ENCODE measurements at regions not wholly inside any gene's neighbourhood (a gene's known extent, or its start where the extent isn't known, plus 50 kb on each side); places are given as distances from the start of the nearest gene placed in this dataset.
"Not testable (repeated sequence)": the region's sequence is repeated elsewhere in the genome, so short reads cannot be mapped to it uniquely, and the experiment has no call there.

DNA sequence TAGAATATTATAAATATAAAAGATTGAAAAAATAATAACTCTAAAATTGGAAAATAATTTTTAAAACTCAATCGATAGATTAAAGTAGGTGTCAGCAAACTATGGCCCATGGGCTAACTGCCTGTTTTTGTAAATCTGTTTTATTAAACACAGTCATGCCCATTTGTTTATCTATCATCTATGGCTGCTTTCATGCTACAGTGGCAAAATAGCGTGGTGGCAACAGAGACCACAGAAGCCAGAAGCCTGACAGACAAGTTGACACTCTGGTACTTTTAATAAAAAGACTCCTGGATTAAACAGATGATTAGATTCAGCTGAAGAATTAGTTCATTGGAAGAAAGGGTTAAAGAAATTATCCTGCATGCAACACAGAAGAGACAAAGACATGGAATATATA lies 400.7 kb upstream of the RORB start:
- H3K36me3 Mint-ChIP-seq, result no peaks in the 10 kb centered on the region
- H3K4me3 Mint-ChIP-seq, result no peak overlapping the region
- no peaks in the 10 kb centered on the region for H3K9me3 Mint-ChIP-seq
- no peaks in the 10 kb centered on the region for H3K4me1 Mint-ChIP-seq
- no peak for DNase-seq (ENCODE audit: low spot score in 2 of 2, unreplicated experiment in 2 of 2)
- TF ChIP-seq, protein P1, sequence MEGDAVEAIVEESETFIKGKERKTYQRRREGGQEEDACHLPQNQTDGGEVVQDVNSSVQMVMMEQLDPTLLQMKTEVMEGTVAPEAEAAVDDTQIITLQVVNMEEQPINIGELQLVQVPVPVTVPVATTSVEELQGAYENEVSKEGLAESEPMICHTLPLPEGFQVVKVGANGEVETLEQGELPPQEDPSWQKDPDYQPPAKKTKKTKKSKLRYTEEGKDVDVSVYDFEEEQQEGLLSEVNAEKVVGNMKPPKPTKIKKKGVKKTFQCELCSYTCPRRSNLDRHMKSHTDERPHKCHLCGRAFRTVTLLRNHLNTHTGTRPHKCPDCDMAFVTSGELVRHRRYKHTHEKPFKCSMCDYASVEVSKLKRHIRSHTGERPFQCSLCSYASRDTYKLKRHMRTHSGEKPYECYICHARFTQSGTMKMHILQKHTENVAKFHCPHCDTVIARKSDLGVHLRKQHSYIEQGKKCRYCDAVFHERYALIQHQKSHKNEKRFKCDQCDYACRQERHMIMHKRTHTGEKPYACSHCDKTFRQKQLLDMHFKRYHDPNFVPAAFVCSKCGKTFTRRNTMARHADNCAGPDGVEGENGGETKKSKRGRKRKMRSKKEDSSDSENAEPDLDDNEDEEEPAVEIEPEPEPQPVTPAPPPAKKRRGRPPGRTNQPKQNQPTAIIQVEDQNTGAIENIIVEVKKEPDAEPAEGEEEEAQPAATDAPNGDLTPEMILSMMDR (IDR thresholded peaks at IDR 0.05; ENCODE audit: unreplicated experiment), result no peak
- no peak overlapping the region for H3K27ac Mint-ChIP-seq
- H3K27me3 Mint-ChIP-seq (ENCODE audit: low read depth), result no peaks in the 10 kb centered on the region

DNA sequence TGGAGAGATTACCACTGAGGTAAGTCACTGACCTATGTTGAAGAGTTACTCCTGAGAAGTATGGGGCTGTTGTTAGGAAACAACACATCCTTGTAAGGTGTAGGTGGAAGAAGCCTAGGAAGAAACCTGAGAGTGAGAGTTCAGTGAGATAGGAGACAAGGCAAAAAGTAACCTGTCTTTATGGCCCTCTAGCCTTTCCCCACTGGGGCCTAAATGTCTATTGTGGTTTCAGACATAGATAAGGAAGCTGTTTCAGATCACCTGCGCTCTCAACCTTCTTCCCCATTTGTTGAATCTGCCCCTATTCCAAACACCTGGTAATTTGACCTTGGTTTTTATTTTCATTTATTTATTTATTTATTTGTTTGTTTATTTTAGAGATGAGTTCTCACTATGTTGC lies 397.1 kb upstream of the RORB start:
- Mint-ChIP-seq H3K4me1 (no peaks in the 10 kb centered on the region), H3K36me3 (no peaks in the 10 kb centered on the region), H3K27me3 (ENCODE audit: low read depth) (no peaks in the 10 kb centered on the region), H3K9me3 (peaks cover 8% of the 10 kb centered on the region), H3K4me3 (no peak overlapping the region), H3K27ac (no peak overlapping the region)
- DNase-seq (ENCODE audit: low spot score in 2 of 2, unreplicated experiment in 2 of 2), result no peak
- TF ChIP-seq, protein P1 (IDR thresholded peaks at IDR 0.05; ENCODE audit: unreplicated experiment), result no peak

DNA sequence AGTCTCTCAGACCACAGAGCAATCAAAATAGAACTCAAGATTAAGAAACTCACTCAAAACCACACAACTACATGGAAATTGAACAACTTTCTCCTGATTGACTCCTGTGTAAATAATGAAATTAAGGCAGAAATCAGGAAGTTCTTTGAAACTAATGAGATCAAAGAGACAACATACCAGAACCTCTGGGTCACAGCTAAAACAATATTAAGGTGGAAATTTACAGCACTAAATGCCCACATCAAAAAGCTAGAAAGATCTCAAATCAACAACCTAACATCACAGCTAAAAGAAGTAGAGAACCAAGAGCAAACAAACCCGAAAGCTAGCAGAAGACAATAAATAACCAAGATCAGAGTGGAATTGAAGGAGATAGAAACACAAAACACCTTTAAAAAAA lies 395.0 kb upstream of the RORB start:
- not testable (repeated sequence) for H3K9me3 Mint-ChIP-seq; H3K27ac Mint-ChIP-seq; H3K36me3 Mint-ChIP-seq; H3K4me1 Mint-ChIP-seq; H3K4me3 Mint-ChIP-seq; DNase-seq (ENCODE audit: low spot score in 2 of 2, unreplicated experiment in 2 of 2); H3K27me3 Mint-ChIP-seq (ENCODE audit: low read depth)

DNA sequence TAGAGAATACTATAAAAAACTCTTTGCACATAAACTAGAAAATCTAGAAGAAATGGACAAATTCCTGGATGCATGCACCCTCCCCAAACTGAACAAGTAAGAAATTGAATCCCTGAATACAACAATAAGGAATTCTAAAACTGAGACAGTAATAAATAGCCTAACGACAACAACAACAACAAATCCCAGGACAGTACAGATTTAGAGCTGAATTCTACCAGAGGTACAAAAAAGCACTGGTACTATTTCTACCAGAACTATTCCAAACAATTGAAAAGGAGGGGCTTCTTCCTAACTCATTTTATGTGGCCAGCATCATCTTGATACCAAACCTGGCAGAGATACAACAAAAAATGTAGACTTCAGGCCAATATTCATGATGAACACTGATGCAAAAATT lies 394.4 kb upstream of the RORB start:
- no peaks in the 10 kb centered on the region for H3K27me3 Mint-ChIP-seq (ENCODE audit: low read depth)
- no peak overlapping the region for H3K4me3 Mint-ChIP-seq
- H3K27ac Mint-ChIP-seq, result no peak overlapping the region
- peaks cover 8% of the 10 kb centered on the region for H3K9me3 Mint-ChIP-seq
- H3K4me1 Mint-ChIP-seq, result no peaks in the 10 kb centered on the region
- no peaks in the 10 kb centered on the region for H3K36me3 Mint-ChIP-seq
- DNase-seq (ENCODE audit: low spot score in 2 of 2, unreplicated experiment in 2 of 2), result no peak
- TF ChIP-seq, protein P1 (IDR thresholded peaks at IDR 0.05; ENCODE audit: unreplicated experiment), result no peak

DNA sequence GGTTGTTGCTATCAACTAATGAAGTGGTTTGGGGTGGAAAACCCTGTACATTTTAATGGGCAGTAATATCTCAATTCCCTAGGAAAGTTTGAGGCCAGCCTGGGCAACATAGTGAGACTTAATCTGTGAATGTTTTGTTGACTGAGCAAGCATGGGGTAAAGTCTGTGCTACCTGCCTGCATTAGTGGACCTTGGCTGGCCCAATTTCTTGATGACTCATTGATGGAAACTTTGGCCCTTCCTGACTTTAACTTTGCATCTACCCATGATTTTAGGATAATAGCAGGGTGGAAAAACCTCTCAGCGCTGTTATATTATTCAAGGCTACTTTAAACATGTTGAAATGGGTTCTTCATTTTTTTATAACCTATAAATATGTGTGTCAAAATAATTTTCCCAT lies 389.4 kb upstream of the RORB start:
- Mint-ChIP-seq H3K9me3 (peaks cover 8% of the 10 kb centered on the region), H3K27me3 (ENCODE audit: low read depth) (no peaks in the 10 kb centered on the region), H3K27ac (no peak overlapping the region), H3K4me3 (no peak overlapping the region), H3K36me3 (no peaks in the 10 kb centered on the region), H3K4me1 (no peaks in the 10 kb centered on the region)
- TF ChIP-seq, protein P1 (IDR thresholded peaks at IDR 0.05; ENCODE audit: unreplicated experiment), result no peak
- no peak for DNase-seq (ENCODE audit: low spot score in 2 of 2, unreplicated experiment in 2 of 2)

DNA sequence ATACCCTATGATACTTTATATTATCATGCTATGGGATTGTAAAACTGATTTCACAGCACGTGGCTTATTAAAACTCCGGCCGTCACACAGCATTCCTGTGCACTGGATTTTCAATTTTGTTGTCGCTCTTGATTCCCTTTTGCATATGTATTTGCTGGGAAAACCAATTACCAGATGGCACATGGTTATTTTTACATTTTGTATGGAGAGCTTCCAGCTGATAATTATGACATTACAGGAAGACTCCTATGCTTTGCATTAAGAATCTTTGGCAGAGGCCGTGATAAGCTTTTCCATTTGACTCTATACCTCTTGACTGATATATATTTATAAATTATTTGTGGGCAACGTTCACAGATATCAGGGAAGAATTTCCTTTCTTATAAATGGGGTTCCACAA lies 381.2 kb upstream of the RORB start:
- Mint-ChIP-seq H3K4me1 (no peaks in the 10 kb centered on the region), H3K9me3 (peaks cover 4% of the 10 kb centered on the region), H3K36me3 (no peaks in the 10 kb centered on the region), H3K4me3 (no peak overlapping the region), H3K27ac (no peak overlapping the region), H3K27me3 (ENCODE audit: low read depth) (no peaks in the 10 kb centered on the region)
- no peak for DNase-seq (ENCODE audit: low spot score in 2 of 2, unreplicated experiment in 2 of 2)
- TF ChIP-seq, protein P1 (IDR thresholded peaks at IDR 0.05; ENCODE audit: unreplicated experiment), result no peak
